Fibroblast of skin of left quadriceps (primary cell): ENCODE measurements at regions not wholly inside any gene's neighbourhood (a gene's known extent, or its start where the extent isn't known, plus 50 kb on each side); places are given as distances from the start of the nearest gene placed in this dataset.

Experiments used
- DNase-seq, 2 experiments: peaks; one replicate each; pipeline ENCODE4 v3.0.0-alpha.2; 2013; ENCODE audit warnings: low read depth in 2 of 2

DNA sequence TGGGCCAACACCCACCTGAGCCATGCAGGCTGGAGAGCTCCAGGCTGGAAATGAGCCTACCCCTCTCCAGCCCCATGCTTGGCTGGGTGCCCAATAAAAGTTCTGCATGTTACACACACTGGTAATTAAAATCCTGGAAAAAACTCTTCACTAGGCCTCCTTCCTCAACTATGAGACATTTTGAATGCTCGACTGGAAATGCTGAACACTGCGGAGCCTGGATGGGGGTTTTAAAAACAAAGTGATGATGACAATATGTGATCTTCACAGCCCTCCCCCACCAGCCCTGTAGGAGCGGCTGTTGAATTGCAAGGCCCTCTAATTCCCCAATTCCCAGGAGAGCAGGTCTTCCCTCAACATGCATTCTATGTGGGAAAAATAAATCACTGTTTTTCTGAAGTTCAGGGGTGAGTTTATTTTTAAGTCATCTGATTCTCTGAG, 179.2 kb downstream of the TTC32 start:
- DNase-seq: peak; percentile 64 to 68

DNA sequence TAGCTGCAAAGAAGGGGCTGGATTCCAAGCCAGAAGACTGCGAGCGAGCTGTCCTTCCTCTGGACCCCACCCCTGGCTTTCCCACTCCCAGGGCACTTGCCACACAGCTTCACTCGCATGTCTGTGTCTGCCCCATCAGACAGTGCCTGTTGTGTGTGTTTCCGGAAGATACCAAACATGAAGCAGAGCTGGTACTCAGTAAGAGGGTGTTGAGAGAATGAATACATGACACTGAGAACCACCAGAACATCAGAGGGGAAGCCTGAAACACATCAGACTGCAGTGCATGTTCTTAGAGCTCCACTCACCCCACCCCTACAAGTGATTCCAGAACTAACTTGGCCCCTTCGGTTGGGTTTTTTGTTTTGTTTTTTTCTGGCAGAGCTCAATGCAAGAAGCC, 181.5 kb downstream of the TTC32 start:
- DNase-seq: no peak

DNA sequence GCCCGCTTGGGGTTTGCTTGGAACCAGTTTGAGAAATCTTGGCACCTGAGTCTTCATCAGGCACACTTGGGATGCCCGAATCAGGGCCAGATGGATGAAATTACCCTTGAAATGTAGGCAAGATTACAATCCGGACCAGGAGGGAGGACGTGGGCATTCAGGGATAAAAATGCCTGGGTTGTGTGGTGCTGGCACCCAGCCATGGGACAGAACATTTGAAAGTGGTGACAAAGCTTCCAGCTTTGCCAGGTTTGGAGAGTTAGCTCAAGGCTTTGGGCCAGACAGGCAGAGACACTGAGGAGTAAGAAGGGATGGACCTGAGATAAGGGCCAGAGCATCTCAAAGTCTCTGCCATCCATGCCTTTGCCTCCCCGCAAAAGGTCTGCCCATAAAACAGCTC, 182.2 kb downstream of the TTC32 start:
- DNase-seq: no peak

DNA sequence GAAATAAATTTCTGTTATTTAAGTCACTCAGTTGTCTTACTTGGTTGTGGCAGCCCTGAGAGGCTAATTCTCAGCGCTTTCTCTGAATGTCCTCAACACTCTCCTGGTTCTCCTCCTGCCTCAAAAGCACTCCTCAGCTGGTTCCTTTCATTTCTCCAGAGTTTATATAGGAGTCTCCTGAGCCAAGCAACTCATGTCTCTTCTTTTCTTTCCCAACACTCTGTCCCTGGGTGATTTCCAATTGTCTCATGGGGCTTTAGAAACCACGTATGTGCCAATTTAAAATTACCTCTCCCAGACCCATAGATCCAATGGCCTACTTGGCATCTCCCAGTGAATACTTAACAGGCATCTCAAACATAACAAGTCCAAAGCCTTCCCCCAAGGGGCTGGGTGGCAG, 184.3 kb downstream of the TTC32 start:
- no peak for DNase-seq

DNA sequence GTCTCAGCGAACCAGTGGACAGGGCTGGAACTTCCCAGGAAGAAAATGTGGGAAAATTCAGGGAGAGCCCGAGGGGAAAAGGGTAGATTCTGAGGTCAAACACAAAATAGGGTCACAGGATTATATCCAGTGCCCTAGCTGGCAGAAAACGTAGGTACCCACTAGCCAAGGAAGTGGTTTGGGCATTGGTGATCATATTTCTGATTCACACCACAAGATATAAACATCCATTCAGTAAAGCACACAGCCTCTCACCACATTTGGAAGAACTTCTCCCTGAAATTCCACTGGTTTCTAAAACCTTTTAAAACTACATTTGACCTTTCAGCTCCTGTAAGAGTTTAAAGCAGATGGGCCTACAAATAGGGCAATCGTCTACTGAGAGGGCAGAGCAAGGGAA, 186.9 kb downstream of the TTC32 start:
- DNase-seq: no peak

DNA sequence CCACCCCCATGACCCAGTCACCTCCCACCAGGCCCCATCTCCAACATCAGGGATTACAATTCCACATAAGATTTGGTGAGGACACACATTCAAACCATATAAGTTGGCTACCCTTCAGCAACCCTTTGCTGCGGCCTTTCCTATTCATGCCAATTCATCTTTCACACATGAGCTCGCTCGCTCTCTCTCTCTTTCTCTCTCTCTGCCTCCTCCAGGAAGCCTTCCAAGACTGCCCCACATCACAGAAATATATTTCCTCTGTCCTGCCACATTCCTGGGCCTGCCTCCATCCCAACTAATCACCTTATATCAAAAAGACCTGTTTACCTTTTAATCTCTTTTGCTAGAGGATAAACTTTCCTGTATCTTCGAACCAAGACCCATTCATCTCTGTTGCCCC, 188.9 kb downstream of the TTC32 start:
- DNase-seq: no peak

DNA sequence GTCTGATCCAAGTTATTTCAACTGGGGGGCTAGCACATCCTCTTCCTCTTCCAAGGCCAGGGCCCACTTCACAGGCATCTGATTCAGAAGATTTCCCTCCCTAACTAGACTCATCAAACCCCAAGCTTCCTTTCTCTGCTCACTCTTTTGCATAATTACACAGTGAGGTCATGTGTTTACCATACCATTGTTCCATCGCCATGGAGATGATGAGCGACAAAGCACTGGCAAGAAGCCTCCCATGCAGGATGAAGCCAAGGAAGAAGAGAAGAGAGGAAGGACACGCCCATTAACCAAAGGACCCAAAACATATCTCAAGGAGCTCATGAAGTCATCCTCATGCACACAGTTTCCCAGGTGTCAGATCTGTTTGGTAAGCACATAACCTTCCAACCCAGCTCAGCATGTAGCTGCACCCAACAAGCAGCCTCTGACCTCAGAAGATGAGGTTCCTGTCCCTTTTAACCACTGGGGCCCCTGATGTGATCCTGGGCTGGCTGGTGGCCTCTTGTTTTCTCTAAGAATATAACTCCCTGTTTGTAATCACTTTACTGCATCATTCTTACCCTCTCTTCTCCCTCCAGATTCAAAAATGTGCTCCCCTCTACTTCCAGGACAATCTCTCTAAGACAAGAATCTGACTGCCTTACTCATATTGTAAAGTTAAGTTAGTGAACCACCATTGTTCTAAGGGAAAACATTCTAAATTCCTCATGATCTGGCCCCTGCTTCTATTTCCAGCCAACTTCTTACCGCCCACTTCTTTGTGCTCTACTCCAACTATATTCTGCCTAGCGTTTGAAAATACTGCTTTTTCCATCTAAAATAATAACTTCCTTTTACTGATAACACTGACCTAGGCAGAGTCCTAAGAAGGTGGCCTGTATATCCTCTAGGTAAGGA, 190.1 kb downstream of the TTC32 start:
- peak; percentile 92 for DNase-seq

DNA sequence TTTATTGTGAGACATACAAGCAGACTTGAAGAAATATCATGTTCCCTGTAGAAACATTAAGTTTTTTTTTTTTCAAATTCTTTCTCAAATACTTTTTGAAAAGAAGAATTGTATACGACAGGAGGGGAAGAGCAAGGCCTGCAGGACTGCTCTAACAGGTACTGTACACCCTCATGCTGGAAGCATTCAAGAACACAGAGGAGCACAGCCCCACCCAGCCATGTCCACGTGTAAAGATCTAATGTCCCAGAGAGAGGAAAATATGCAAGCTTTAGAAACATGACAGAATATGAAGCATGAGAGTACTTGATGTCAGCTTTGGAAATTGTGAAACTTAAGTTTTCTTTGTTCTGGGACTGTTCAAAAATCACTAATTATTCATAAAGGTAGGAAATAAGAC, 191.6 kb downstream of the TTC32 start:
- DNase-seq: no peak

DNA sequence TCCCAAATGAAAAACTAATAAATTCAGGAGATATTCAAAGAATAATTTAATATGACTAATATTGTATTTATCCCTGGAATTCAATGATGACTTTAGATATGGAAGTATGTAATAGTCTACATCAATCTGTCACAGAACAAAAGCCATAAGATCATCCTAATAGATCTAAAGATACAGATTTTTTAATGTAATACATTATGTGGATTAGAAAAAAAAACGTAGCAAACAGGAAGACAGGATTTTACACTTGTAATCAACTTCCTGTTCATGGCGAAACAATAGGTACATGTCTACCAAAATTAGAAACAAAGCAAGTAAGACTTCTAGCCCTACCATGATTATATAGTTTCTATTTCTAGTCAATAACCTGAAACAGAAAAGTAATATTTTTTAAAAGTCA, 192.2 kb downstream of the TTC32 start:
- no peak for DNase-seq

DNA sequence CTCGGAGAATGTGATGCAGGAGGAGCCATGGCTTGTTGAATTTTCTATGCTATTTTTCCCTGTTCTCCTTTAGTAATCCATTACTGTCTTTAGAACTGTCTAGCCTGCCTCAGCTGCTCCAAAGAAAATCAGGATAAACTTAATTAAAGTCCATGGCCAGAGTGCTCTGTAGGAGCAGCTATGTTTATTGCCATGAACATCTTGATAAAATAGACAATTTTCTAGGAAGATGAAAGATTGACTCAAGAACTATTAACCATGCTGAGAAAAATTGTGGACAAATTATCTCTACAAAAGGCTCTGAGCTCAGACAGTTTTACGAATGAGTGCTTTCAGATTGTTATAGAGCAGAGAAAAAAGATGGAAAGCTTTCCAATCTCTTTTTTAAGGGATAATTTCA, 193.0 kb downstream of the TTC32 start:
- DNase-seq: no peak

DNA sequence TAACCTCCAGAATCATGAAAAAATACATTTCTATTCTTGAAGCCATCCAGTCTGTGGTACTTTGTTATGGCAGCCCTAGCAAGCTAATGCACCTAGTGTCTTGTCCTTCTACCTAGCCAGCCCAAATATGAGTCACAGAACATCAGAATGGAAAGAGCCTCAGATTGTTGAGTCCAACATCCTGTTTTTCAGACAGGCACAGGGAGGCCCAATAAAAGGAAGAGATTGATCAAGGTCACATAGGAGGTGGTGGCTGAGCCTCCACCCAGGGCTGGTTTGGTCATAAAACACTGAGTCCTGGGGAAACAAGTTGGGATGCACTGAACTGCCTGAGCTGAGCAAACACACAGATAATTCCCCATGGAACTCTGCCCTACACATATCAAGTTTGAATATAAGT, 195.5 kb downstream of the TTC32 start:
- DNase-seq: no peak

DNA sequence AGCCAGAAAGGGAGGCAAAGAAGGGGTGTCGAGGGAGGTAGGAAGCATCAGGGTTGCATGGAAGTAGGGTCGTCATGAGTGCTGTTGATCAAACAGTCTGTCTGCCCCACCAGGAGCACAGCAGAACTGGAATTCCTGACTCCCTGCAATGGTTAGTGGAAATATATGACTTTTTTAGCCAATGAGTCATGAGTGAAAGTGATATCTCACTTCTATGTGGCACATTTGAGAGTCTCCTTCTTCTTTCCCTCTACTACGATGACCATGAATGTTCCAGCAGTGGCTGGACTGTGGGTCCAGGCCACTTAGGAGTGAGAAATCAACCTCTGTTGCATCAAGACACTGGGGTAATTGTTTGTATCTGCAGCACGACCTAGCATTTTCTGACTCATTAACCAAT, 199.5 kb downstream of the TTC32 start:
- DNase-seq: no peak

DNA sequence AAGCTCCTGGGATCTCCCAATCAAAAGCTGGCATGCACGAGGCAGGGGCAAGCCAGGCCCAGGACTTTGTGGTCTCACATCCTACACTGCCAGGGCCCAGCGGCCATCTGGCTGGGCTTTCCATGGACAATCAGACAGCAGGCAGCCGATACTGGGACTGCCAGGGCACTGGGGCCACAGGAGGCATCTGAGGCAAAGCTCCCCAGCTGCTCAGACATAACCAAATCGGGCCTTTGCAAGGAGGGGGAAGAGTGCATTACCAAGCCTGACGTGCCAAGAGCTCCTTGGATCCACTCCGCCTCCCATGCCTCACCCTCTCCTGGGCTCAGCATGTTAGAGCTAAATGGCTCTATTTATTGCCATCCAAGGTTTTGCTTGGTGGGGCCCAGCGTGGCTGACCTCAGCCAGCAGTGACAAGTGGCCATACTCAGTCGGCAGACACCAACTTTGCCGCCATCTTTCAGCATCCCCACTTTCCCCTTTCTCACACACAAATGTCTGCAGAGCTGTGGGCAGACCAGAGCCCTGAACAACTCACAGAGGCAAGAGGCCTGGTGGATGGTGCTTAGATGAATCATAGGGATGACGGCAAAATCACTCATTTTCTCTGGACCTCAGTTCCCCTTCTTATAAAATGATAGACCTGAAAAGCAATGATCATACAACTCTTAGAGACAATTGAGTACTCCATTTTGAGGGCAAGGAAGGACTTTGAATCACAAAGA, 200.8 kb downstream of the TTC32 start:
- no peak for DNase-seq

DNA sequence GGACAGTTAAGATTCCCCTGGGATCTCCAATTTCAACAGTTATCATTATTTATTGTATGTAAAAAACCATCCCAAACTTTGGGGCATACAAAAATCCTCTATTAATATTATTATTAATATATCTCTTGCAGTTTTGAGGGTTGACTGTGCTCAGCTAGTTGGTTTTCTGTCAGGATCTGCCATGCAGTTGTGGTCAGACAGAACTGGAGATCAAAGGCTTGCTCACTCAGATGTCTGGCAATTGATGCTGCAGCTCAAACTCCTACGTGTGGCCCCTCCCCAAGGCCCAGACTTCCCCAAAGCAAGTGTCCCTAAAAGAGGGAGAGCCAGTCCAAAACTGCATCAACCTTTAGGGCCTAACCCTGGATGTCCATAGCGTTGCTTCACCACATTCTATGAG, 204.7 kb downstream of the TTC32 start:
- no peak for DNase-seq

DNA sequence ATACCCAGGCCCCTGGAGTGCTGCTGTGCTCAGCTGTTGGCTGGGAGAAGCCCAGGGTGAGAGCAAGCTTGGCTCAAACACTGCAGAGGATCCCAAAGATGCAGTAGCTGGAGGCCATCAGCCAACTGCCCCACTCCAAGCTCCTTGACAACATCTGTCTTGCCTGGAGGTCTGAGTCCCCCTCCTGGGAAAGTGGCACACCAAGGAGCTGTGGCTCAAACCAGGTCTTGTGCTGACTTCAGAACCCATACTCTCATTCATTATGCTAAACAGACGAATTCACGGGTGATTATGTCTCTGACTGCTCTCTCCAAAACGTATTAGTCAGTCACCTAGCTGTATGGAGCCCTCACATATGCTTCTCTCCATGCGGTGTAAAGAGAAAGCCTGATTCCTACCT, 206.1 kb downstream of the TTC32 start:
- DNase-seq: no peak

DNA sequence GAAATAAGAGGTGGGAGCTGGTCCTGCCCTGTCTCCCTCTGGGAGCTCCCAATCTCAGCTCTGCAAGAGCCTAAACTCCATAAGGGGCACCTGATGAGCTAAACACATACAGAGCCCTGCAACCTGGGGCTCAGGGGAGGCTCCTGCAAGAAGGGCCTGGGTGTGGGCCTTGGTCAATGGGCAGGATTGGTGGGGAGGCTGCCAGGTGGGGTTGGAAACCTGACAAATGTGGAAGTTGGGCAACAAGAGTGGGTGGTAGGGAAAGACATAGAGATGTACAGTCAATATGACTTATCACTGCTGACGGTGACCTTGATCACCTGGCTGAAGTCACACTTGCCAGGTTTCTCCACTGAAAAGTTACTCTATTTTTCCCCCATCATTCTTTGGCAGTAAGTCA, 209.9 kb downstream of the TTC32 start:
- DNase-seq: no peak

DNA sequence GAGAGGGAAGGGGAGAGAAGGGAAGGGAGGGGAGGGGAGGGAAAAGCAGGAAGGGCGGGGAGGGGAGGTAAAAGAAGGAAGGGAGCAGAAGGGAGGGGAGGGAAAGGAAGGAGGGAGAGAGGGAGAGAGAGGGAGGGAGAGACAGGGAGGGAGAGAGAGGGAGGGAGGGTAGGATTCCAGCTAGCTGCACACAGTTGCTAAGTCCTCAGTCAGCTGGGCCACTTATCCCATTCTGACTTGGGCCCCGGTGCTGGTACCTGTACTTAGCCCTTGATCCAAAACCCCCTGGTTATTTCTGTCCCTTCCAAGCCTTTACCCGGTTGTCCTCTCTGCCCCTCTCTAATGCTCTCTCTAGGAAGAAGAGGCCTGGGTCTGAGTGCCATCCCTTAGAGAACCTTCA, 211.4 kb downstream of the TTC32 start:
- DNase-seq: no peak

DNA sequence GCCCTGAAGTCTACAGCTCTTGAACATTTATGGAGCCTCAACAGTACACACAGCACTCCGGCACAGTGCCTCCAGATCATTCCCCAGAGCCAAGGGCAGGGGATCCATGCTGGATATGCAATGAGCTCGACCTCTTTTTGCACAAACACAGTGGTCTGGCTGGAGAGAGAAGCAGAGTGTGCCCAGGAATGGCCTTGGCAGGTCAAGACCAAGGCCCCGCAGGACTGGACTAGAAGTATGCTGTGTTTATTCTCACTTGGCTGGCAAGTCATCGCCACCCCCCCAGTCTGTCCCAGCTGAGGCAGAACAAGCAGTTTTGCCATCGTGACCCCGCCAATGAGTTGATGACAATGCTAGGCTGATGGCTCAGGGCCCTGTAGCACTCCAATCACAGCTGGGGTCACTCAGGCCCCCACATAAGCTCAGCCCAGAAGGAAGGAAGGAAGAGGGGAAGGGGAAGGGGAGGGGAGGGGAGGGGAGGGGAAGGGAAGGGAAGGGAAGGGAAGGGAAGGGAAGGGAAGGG, 212.1 kb downstream of the TTC32 start:
- DNase-seq: no peak

DNA sequence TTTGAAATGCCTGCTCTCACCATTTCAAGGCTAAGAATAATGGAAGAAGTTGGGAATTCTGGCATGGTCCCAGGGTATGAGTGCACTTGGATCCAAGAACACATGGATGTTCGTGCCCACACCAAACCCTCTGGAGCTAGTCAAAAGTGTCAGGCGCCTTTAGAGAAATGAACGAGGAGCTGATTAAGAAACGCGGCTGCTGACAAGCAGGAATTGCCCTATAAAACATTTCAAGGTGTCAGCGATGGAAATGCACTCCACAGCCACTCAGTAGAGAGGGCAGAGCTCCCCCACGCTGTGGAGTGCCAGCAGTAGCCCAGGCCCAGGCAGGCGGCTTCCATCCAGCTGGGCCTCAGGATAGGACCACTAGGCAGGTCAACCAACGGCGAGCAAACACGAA, 213.7 kb downstream of the TTC32 start:
- no peak for DNase-seq

DNA sequence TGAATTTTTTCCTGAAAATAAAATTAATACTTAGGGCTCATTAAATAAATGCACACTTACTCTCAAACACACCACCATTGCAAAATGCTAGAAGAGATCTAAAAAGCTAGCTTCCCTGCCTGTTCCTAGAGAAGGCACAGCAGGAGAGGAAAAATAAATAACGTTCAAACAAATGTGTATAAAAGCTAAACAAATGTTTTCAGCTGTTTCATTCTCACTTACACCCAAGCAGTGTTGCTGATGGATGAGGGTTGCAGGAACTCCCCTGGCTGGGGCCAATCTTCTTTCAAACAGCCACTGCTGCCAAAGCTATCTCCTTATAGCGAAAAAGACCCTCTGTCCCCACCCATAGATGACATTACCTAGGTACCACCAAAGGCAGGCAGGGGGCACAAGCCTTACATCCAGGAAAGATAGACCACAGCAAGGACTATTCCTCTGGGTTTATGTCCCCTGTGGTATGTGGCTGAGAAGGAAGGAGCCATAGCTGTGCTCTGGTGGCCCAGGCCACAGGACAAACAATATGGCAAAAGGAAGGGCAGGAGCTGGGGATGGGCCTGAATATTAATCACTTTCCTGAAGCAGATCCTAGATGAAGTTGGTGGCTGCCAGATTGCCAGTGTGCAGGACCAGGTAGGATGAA, 214.6 kb downstream of the TTC32 start:
- no peak for DNase-seq

DNA sequence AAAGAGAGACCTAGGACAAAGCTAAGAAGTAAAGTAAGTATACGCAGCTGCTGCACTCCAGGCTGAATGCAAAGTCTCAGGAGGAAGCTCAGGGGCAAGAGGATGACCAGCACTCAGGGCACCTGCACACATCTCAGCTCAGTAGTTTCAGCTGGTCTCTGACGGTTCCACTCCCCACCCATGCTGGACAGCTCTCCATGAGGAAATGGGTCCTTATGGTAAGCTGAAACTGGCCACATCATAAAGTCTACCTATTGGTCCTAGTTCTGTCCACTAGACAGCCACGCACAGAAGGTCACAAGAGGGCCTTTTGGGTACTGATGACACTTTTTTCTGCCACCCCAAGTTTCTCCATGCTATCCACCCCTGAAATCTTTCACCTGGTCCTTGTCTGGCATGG, 215.3 kb downstream of the TTC32 start:
- DNase-seq: no peak

DNA sequence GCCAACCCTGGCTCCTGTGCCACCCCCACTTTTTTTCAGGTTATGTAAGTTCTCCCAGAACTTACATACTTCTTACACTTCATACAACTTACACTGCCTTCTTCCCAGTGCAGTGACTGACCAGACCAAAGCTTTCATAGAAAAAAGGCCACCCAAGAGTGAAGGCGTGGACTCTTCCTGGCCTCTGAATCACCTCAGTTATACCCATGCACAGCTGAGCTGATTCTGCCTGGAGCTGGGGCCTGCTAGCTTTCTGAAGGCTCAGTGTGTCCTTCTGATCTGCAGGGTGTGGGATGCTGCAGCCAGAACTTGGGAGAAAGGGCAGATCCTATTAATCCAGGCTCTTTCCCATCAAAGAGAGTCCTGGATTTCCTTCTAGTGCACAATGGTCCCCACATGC, 216.1 kb downstream of the TTC32 start:
- DNase-seq: no peak

DNA sequence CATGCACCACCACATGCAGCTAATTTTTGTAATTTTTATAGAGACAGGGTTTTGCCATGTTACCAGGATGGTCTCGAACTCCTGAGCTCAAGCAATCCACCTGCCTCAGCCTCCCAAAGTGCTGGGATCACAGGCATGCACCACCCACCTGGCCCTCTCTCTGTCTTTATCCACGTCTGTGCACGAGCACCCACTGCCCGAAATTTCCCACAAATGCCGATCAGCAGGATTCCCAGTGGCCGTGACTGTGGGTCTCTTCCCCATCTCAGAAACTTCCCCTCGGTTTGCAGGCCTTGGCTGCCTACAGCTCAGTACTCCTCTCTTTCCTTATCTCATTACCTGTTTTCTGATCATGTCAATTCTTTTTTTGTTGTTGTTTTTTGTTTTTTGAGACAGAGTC, 217.3 kb downstream of the TTC32 start:
- no peak for DNase-seq
